ENCODE measurements at regions not wholly inside any gene's neighbourhood (a gene's known extent, or its start where the extent isn't known, plus 50 kb on each side); places are given as distances from the start of the nearest gene placed in this dataset.

DNA sequence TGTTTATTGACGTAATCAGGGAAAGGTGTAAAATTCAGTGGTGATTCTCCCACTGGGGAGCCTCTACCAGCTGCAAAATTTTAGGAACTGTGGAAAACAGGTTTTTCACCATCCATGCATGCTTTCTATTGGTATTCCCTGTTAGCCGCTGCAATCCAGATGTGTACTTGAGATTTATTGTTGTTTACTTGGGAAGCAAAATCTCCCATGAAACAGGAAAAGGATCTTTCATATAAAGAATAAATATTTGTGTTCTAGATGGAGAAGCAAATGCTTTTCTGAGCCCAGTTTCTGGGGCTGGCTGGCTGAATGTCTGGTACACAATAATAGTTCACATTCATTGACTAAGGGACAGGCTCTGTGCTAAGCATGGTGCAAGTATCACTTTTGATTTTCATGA, 144.6 kb upstream of the RASGRP1 start:
- no peak overlapping the region for H3K27ac ChIP-seq (ENCODE audit: low read depth, low read length)

DNA sequence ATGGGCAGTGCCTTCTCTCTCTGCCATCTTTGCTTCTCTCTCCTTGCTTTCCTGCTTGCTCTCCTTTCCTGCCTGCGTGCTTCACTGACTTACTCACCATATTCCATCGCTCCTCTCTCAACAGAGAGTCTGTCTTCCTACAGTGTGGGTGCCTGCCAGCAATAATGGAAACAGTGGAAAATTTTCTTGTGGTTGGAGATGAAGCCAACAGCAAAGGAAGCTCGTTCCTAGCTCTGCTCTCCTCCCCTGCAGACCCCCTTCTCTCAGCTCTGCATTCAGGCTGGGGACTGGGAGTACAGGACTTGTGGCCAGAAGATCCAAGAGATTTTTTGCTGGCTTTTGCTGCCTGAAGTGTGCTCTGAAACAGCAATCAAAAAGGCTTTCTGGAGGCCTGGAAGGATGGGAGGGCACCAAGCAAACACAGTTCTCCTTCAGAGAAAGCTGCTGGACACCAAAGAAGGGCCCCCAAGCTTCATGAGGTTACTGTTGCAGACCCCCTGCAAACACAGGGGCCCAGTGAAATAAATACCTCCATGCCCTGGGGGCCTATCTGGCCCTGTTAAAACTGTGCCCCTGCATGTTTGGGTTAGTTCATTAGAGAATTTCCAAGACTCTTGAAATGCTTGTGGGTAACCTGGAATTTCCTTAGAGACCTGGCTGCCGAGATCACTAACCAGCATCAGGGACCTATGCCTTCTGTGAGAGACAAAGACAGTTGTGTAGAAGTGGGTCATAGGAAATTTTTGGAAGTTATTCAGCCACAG, 149.9 kb upstream of the RASGRP1 start:
- Histone ChIP-seq H3K27me3 (ENCODE audit: insufficient read depth, low read length) (no peaks in the 10 kb centered on the region), H2AFZ (ENCODE audit: low read length, unreplicated experiment) (peak overlapping the region; percentile 21)

More for the DNA sequence above, 144.6 kb upstream of the RASGRP1 start:
- no peak overlapping the region for H2AFZ ChIP-seq (ENCODE audit: low read length, unreplicated experiment)
- no peaks in the 10 kb centered on the region for H3K79me2 ChIP-seq (ENCODE audit: control insufficient read depth, insufficient read depth, low read length, unreplicated experiment)
- no peaks in the 10 kb centered on the region for H3K27me3 ChIP-seq (ENCODE audit: insufficient read depth, low read length)
- no peak overlapping the region for H3K4me3 ChIP-seq (ENCODE audit: low read depth, low read length)
- no peaks in the 10 kb centered on the region for H3K36me3 ChIP-seq (ENCODE audit: insufficient read depth, low read length)
- H3K4me1 ChIP-seq (ENCODE audit: control insufficient read depth, insufficient read depth, low read length, unreplicated experiment) = peaks cover 12% of the 10 kb centered on the region

GRCh38 chr15:38720893-38721567, 156.4 kb upstream of the RASGRP1 start:
- H3K36me3 ChIP-seq (ENCODE audit: insufficient read depth, low read length) = no peaks in the 10 kb centered on the region
- H3K4me1 ChIP-seq (ENCODE audit: control insufficient read depth, insufficient read depth, low read length, unreplicated experiment) = no peaks in the 10 kb centered on the region
- H3K27ac ChIP-seq (ENCODE audit: low read depth, low read length) = no peak overlapping the region
- H3K4me3 ChIP-seq (ENCODE audit: low read depth, low read length) = no peak overlapping the region
- H3K79me2 ChIP-seq (ENCODE audit: control insufficient read depth, insufficient read depth, low read length, unreplicated experiment) = no peaks in the 10 kb centered on the region
- H3K27me3 ChIP-seq (ENCODE audit: insufficient read depth, low read length) = no peaks in the 10 kb centered on the region
- no peak overlapping the region for H2AFZ ChIP-seq (ENCODE audit: low read length, unreplicated experiment)

More for the DNA sequence above, 149.9 kb upstream of the RASGRP1 start:
- no peaks in the 10 kb centered on the region for H3K79me2 ChIP-seq (ENCODE audit: control insufficient read depth, insufficient read depth, low read length, unreplicated experiment)
- peak overlapping the region; percentile 23; the same call in 1 of the 2 replicates for H3K4me3 ChIP-seq (ENCODE audit: low read depth, low read length)
- H3K4me1 ChIP-seq (ENCODE audit: control insufficient read depth, insufficient read depth, low read length, unreplicated experiment) = peaks cover 15% of the 10 kb centered on the region
- H3K27ac ChIP-seq (ENCODE audit: low read depth, low read length) = peak overlapping the region; percentile 73
- H3K36me3 ChIP-seq (ENCODE audit: insufficient read depth, low read length) = no peaks in the 10 kb centered on the region

DNA sequence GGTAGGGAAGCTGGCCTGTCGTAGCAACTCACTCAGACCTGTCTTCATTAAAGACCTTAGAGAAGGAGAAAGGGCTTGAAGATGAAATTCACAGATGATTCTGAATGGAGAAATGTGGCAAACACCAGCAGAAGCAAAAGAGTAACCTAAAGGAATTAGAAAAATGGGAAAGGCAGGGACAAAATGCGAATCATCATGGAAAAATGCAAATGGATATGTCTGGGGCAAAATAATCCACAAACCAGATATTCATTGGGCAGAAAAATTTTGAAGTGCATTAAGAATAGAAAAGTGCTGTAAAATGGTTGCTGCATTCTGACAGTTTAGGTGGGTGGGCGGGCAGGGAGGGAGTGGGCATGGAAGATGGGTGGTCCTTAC, 156.9 kb upstream of the RASGRP1 start:
- Histone ChIP-seq H2AFZ (ENCODE audit: low read length, unreplicated experiment) (no peak overlapping the region), H3K4me1 (ENCODE audit: control insufficient read depth, insufficient read depth, low read length, unreplicated experiment) (no peaks in the 10 kb centered on the region), H3K27me3 (ENCODE audit: insufficient read depth, low read length) (no peaks in the 10 kb centered on the region), H3K79me2 (ENCODE audit: control insufficient read depth, insufficient read depth, low read length, unreplicated experiment) (no peaks in the 10 kb centered on the region), H3K36me3 (ENCODE audit: insufficient read depth, low read length) (no peaks in the 10 kb centered on the region), H3K4me3 (ENCODE audit: low read depth, low read length) (no peak overlapping the region), H3K27ac (ENCODE audit: low read depth, low read length) (no peak overlapping the region)

- Histone ChIP-seq H3K27me3 (ENCODE audit: insufficient read depth, low read length) (no peaks in the 10 kb centered on the region), H2AFZ (ENCODE audit: low read length, unreplicated experiment) (no peak overlapping the region)
These were observed 157.6 kb upstream of the RASGRP1 start for GRCh38 chr15:38722236-38722635.

GRCh38 chr15:38724827-38725226, 160.2 kb upstream of the RASGRP1 start:
- no peak overlapping the region for H3K27ac ChIP-seq (ENCODE audit: low read depth, low read length)
- H3K27me3 ChIP-seq (ENCODE audit: insufficient read depth, low read length) = peaks cover 3% of the 10 kb centered on the region; the same call in 1 of the 2 replicates

More at GRCh38 chr15:38722236-38722635, 157.6 kb upstream of the RASGRP1 start:
- H3K36me3 ChIP-seq (ENCODE audit: insufficient read depth, low read length) = no peaks in the 10 kb centered on the region
- no peak overlapping the region for H3K27ac ChIP-seq (ENCODE audit: low read depth, low read length)
- H3K4me3 ChIP-seq (ENCODE audit: low read depth, low read length) = no peak overlapping the region
- H3K4me1 ChIP-seq (ENCODE audit: control insufficient read depth, insufficient read depth, low read length, unreplicated experiment) = no peaks in the 10 kb centered on the region
- no peaks in the 10 kb centered on the region for H3K79me2 ChIP-seq (ENCODE audit: control insufficient read depth, insufficient read depth, low read length, unreplicated experiment)

DNA sequence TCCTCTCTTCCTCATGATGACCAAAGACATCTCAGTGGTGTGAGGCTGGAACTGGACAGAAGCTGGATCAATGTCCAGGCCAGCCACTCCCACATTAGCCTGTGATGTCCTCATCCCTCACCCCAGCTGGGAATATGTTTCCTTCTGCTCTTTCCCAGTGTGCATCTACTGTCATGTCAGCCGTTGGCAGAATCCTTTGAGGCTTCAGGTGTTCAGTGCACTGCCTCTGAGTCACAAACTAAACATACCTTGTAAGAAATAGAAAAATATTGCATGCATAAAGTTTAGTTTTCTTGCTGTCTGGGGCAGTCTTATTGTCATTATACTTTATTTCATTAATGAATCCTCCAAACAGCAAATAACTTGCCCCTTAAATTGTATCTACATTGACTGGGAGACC, 161.6 kb upstream of the RASGRP1 start:
- Histone ChIP-seq H3K27ac (ENCODE audit: low read depth, low read length) (no peak overlapping the region), H3K27me3 (ENCODE audit: insufficient read depth, low read length) (peaks cover 9% of the 10 kb centered on the region), H3K79me2 (ENCODE audit: control insufficient read depth, insufficient read depth, low read length, unreplicated experiment) (no peaks in the 10 kb centered on the region), H3K4me1 (ENCODE audit: control insufficient read depth, insufficient read depth, low read length, unreplicated experiment) (no peaks in the 10 kb centered on the region), H3K4me3 (ENCODE audit: low read depth, low read length) (no peak overlapping the region), H3K36me3 (ENCODE audit: insufficient read depth, low read length) (no peaks in the 10 kb centered on the region), H2AFZ (ENCODE audit: low read length, unreplicated experiment) (no peak overlapping the region)

More at GRCh38 chr15:38724827-38725226, 160.2 kb upstream of the RASGRP1 start:
- Histone ChIP-seq H2AFZ (ENCODE audit: low read length, unreplicated experiment) (no peak overlapping the region), H3K79me2 (ENCODE audit: control insufficient read depth, insufficient read depth, low read length, unreplicated experiment) (no peaks in the 10 kb centered on the region), H3K4me1 (ENCODE audit: control insufficient read depth, insufficient read depth, low read length, unreplicated experiment) (no peaks in the 10 kb centered on the region), H3K36me3 (ENCODE audit: insufficient read depth, low read length) (no peaks in the 10 kb centered on the region), H3K4me3 (ENCODE audit: low read depth, low read length) (no peak overlapping the region)

DNA sequence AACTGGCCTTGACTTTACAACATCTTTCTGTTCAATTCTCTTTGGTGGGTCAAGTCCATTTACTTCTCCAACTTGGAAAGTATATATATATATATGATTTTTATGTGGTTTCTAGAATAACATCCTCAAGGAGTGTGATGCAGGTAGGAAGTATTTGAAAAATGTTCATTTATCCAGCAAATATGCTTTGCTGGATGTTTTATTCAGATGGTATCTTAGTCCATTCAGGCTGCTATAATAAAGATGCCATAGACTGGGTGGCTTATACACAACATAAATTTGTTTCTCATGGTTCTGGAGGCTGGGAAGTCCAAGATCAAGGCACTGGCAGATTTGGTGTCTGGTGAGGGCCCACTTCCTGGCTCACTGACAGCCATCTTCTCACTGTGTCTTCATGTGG, 168.7 kb upstream of the RASGRP1 start:
- Histone ChIP-seq H3K4me3 (ENCODE audit: low read depth, low read length) (no peak overlapping the region), H2AFZ (ENCODE audit: low read length, unreplicated experiment) (no peak overlapping the region), H3K27me3 (ENCODE audit: insufficient read depth, low read length) (peaks cover 9% of the 10 kb centered on the region), H3K4me1 (ENCODE audit: control insufficient read depth, insufficient read depth, low read length, unreplicated experiment) (no peaks in the 10 kb centered on the region), H3K36me3 (ENCODE audit: insufficient read depth, low read length) (no peaks in the 10 kb centered on the region), H3K79me2 (ENCODE audit: control insufficient read depth, insufficient read depth, low read length, unreplicated experiment) (no peaks in the 10 kb centered on the region), H3K27ac (ENCODE audit: low read depth, low read length) (no peak overlapping the region)

- peaks cover 4% of the 10 kb centered on the region; the same call in 1 of the 2 replicates for H3K27me3 ChIP-seq (ENCODE audit: insufficient read depth, low read length)
- no peaks in the 10 kb centered on the region for H3K36me3 ChIP-seq (ENCODE audit: insufficient read depth, low read length)
- no peak overlapping the region for H3K4me3 ChIP-seq (ENCODE audit: low read depth, low read length)
- H3K4me1 ChIP-seq (ENCODE audit: control insufficient read depth, insufficient read depth, low read length, unreplicated experiment) = no peaks in the 10 kb centered on the region
- H3K27ac ChIP-seq (ENCODE audit: low read depth, low read length) = no peak overlapping the region
- no peak overlapping the region for H2AFZ ChIP-seq (ENCODE audit: low read length, unreplicated experiment)
- H3K79me2 ChIP-seq (ENCODE audit: control insufficient read depth, insufficient read depth, low read length, unreplicated experiment) = no peaks in the 10 kb centered on the region
These were observed 175.6 kb upstream of the RASGRP1 start for GRCh38 chr15:38740206-38740605.

GRCh38 chr15:38743147-38743546, 178.5 kb upstream of the RASGRP1 start:
- H3K79me2 ChIP-seq (ENCODE audit: control insufficient read depth, insufficient read depth, low read length, unreplicated experiment) = no peaks in the 10 kb centered on the region
- no peaks in the 10 kb centered on the region for H3K4me1 ChIP-seq (ENCODE audit: control insufficient read depth, insufficient read depth, low read length, unreplicated experiment)
- peaks cover 14% of the 10 kb centered on the region; the same call in 1 of the 2 replicates for H3K27me3 ChIP-seq (ENCODE audit: insufficient read depth, low read length)
- no peaks in the 10 kb centered on the region for H3K36me3 ChIP-seq (ENCODE audit: insufficient read depth, low read length)
- no peak overlapping the region for H3K4me3 ChIP-seq (ENCODE audit: low read depth, low read length)
- no peak overlapping the region for H3K27ac ChIP-seq (ENCODE audit: low read depth, low read length)
- no peak overlapping the region for H2AFZ ChIP-seq (ENCODE audit: low read length, unreplicated experiment)

DNA sequence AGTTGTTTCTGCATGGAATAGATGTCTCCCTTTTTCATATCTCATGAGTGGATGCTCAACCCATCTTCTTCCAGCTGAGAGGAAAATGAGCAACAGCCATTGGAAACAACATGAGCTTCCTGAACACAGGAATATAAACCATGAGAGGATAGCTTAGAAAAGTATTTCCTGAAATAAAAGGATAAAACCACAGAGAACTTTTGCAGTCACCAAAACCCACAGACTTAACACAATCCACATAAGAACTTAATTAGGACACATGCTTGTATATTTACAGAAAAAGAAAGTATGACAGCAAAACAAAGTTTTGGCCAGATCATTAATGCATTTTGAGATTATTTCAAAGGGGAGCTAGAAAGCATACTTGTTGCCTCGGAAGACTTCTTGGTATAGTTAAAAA, 180.5 kb upstream of the RASGRP1 start:
- Histone ChIP-seq H3K4me3 (ENCODE audit: low read depth, low read length) (no peak overlapping the region), H3K36me3 (ENCODE audit: insufficient read depth, low read length) (no peaks in the 10 kb centered on the region), H3K27me3 (ENCODE audit: insufficient read depth, low read length) (peaks cover 18% of the 10 kb centered on the region; the same call in 1 of the 2 replicates), H3K27ac (ENCODE audit: low read depth, low read length) (no peak overlapping the region), H3K79me2 (ENCODE audit: control insufficient read depth, insufficient read depth, low read length, unreplicated experiment) (no peaks in the 10 kb centered on the region), H2AFZ (ENCODE audit: low read length, unreplicated experiment) (no peak overlapping the region), H3K4me1 (ENCODE audit: control insufficient read depth, insufficient read depth, low read length, unreplicated experiment) (no peaks in the 10 kb centered on the region)

All from ACC112 (cell line).